CD4-positive, alpha-beta T cell treated with Interleukin-4 for 1 hour (primary cell): ENCODE measurements at regions not wholly inside any gene's neighbourhood (a gene's known extent, or its start where the extent isn't known, plus 50 kb on each side); places are given as distances from the start of the nearest gene placed in this dataset.

Experiments
- DNase-seq, 2 donors: peaks; one replicate each; pipeline ENCODE4 v3.0.0-alpha.2; 2020 to 2022

- no peak for DNase-seq
Measured at GRCh38 chr5:84685121-84685894, 300.6 kb upstream of the EDIL3 start.

- DNase-seq, result no peak
Measured at GRCh38 chr5:84683594-84683993, 298.9 kb upstream of the EDIL3 start.

GRCh38 chr5:84682531-84682930 lies 297.9 kb upstream of the EDIL3 start:
- DNase-seq, result no peak

GRCh38 chr5:84680908-84681307 lies 296.2 kb upstream of the EDIL3 start:
- no peak for DNase-seq

- no peak for DNase-seq
Measured at GRCh38 chr5:84673785-84674184, 289.1 kb upstream of the EDIL3 start.

GRCh38 chr5:84667576-84667975 lies 282.9 kb upstream of the EDIL3 start:
- DNase-seq, result no peak

- no peak for DNase-seq
Measured at GRCh38 chr5:84650429-84650828, 265.7 kb upstream of the EDIL3 start.

- DNase-seq, result no peak
Measured at GRCh38 chr5:84647581-84647980, 262.9 kb upstream of the EDIL3 start.

GRCh38 chr5:84642795-84643194 lies 258.1 kb upstream of the EDIL3 start:
- DNase-seq, result no peak

GRCh38 chr5:84642324-84642723 lies 257.6 kb upstream of the EDIL3 start:
- no peak for DNase-seq

- no peak for DNase-seq
Measured at GRCh38 chr5:84637662-84638375, 253.1 kb upstream of the EDIL3 start.

- DNase-seq, result no peak
Measured at GRCh38 chr5:84635235-84636055, 250.8 kb upstream of the EDIL3 start.

GRCh38 chr5:84634256-84634655 lies 249.6 kb upstream of the EDIL3 start:
- DNase-seq, result no peak

GRCh38 chr5:84632418-84632817 lies 247.7 kb upstream of the EDIL3 start:
- DNase-seq, result no peak

GRCh38 chr5:84628918-84629317 lies 244.2 kb upstream of the EDIL3 start:
- DNase-seq, result no peak

GRCh38 chr5:84623019-84623418 lies 238.3 kb upstream of the EDIL3 start:
- peak in 1 of 2 donors; percentile 9 for DNase-seq

- DNase-seq, result no peak
Measured at GRCh38 chr5:84622461-84622860, 237.8 kb upstream of the EDIL3 start.

- no peak for DNase-seq
Measured at GRCh38 chr5:84618262-84618661, 233.6 kb upstream of the EDIL3 start.

- no peak for DNase-seq
Measured at GRCh38 chr5:84614906-84615305, 230.2 kb upstream of the EDIL3 start.

- DNase-seq, result no peak
Measured at GRCh38 chr5:84606784-84607183, 222.1 kb upstream of the EDIL3 start.

GRCh38 chr5:84605241-84605640 lies 220.6 kb upstream of the EDIL3 start:
- DNase-seq, result peak in 1 of 2 donors; percentile 1

- no peak for DNase-seq
Measured at GRCh38 chr5:84603568-84604185, 219.0 kb upstream of the EDIL3 start.

GRCh38 chr5:84602371-84602771 lies 217.7 kb upstream of the EDIL3 start:
- no peak for DNase-seq
